ENCODE measurements at regions not wholly inside any gene's neighbourhood (a gene's known extent, or its start where the extent isn't known, plus 50 kb on each side); places are given as distances from the start of the nearest gene placed in this dataset.

- DNase-seq (ENCODE audit: missing footprints) (no peak), ATAC-seq (no peak)
- intact Hi-C loops (cut with DNase I), result no loop called here
Observed at GRCh38 chr18:2178036-2178435, 393.3 kb downstream of the METTL4 start.

DNA sequence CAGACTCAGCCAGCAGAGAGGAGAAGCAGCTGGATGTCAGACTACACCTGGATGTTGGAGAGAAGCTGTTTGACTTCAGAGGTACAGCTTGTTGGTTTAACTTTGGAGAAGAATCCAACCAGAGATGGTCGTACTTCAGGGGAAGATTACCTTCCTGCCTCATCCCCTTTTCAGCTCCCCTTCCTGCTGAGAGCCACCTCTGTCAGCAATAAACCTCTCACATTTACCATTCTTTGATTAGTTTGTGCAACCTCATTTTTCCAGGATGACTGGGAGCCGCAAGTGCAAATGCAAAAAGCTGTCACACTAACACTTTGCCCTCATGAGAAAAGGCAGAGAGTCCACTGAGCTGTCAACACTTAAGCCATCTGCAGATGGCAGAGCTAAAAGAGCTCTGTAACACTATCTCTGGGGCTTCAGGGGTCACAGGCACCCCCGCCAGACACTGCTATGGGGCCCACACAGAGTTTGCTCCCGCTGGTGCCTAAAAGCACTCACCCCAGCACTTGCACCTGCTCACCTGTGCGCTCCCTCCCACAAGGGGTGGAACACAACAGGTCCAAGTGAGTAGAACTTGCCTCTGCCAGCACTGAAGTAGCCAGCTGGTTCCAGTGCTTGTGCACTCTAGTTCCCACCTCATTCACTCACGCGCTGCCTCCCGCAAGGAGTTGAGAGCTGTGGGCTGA is 391.7 kb downstream of the METTL4 start:
- intact Hi-C loops (cut with DNase I), result no loop called here
- DNase-seq (ENCODE audit: missing footprints), result peak; percentile 66
- ATAC-seq, result no peak

GRCh38 chr18:2180586-2180985 is 390.7 kb downstream of the METTL4 start:
- intact Hi-C loops (cut with DNase I), result no loop called here
- no peak for ATAC-seq

DNA sequence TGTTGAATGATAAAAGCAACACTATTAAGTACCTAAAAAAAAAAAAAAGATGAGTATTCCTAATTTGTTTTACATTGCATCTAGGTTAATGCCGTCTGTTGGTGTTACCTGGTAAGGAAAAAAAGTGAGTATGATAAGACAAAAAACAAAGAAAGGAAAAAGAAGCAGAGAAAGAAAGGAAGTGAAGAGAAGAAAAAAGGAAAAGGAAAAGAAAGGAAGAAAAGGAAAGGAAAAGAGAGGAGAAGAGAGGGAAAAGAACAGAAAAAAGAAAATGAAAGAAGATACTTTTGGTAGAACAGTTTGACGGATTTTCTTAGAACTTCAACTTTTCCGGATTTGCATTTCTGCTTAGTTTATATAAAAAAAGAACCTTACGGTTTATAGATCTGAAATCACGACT is 387.9 kb downstream of the METTL4 start:
- intact Hi-C loops (cut with DNase I), result no loop called here
- ATAC-seq (no peak), DNase-seq (ENCODE audit: missing footprints) (no peak)

More at GRCh38 chr18:2180586-2180985, 390.7 kb downstream of the METTL4 start:
- DNase-seq (ENCODE audit: missing footprints), result no peak

GRCh38 chr18:2186967-2187366 is 384.3 kb downstream of the METTL4 start:
- intact Hi-C loops (cut with DNase I), result no loop called here
- no peak for ATAC-seq

GRCh38 chr18:2188258-2188657 is 383.0 kb downstream of the METTL4 start:
- DNase-seq (ENCODE audit: missing footprints) (no peak), ATAC-seq (no peak)
- intact Hi-C loops (cut with DNase I), result no loop called here

More at GRCh38 chr18:2186967-2187366, 384.3 kb downstream of the METTL4 start:
- DNase-seq (ENCODE audit: missing footprints), result no peak

DNA sequence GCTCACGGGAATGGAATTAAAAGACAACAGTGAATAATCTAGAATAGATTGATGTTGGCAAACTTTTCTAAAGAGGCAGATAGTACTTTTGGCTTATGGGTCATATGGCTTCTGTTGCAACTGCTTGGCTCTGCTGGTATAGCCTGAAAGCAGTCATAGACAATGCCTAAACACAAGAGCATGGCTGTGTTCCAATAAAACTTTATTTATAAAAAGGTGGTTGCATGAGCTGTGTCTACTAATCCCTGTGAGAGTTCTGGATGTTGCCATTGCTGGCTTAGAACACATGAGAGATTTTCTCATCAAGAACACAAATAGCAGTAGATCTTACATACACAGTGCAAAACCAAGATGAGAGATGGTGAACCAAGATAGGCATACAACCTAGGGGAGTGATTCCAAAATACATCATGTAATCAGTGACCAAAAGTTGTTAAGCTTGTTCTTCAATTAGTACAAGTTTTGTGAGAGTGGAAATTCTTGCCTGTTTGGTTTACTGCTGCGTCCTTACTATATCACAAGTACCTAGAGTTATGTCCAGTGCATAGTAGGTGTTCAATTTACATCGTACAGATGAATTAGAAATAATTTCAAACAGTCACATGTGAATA is 380.0 kb downstream of the METTL4 start:
- intact Hi-C loops (cut with DNase I), result no loop called here
- ATAC-seq, result no peak
- no peak for DNase-seq (ENCODE audit: missing footprints)

- DNase-seq (ENCODE audit: missing footprints) (no peak), ATAC-seq (no peak)
- intact Hi-C loops (cut with DNase I), result no loop called here
Observed at GRCh38 chr18:2192562-2192961, 378.7 kb downstream of the METTL4 start.

- no peak for DNase-seq (ENCODE audit: missing footprints)
- intact Hi-C loops (cut with DNase I), result no loop called here
- no peak for ATAC-seq
Observed at GRCh38 chr18:2197946-2198345, 373.4 kb downstream of the METTL4 start.

DNA sequence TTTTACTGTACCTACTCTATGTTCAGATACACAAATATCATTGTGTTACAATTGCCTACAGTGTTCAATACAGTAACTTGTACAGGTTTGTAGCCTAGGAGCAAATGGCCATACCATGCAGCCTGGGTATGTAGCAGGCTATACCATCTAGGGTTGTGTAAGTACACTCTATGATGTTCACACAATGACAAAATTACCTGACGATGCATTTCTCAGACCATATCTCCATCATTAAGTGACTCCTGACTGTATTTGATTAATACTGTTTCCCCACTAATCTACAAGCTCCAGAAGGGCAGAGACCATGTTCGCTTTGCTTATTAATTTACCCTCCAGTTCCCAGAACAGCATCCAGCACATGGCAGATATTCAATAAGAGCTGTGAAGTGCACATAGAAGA is 372.2 kb downstream of the METTL4 start:
- intact Hi-C loops (cut with DNase I), result no loop called here
- ATAC-seq (no peak), DNase-seq (ENCODE audit: missing footprints) (no peak)

DNA sequence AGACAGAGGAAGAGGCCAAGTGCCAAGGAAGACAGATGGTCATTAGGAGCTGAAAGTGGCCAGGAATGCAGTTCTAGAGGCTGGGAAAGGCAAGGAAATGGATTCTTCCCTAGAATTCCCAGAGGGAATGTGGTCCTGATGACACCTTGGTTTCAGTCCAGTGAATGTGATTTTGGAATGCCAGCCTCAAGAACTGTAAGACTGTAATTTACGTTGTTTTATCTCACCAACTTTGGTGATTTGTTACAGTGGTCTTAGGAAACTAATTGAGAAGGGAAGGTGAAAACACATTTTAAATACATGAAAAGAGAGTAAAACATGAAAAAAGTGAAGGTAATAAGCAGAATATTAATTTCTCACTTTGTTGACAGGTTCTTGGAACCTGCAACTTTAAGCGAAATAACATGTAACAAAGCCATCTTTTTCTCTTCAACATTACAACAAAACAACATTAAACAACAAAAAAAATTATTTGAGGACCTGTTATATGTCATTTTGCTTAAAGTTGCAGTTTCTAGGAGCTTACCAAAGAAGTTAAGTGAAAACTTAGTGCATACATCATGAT is 370.2 kb downstream of the METTL4 start:
- no peak for DNase-seq (ENCODE audit: missing footprints)
- no peak for ATAC-seq
- intact Hi-C loops (cut with DNase I), result no loop called here

DNA sequence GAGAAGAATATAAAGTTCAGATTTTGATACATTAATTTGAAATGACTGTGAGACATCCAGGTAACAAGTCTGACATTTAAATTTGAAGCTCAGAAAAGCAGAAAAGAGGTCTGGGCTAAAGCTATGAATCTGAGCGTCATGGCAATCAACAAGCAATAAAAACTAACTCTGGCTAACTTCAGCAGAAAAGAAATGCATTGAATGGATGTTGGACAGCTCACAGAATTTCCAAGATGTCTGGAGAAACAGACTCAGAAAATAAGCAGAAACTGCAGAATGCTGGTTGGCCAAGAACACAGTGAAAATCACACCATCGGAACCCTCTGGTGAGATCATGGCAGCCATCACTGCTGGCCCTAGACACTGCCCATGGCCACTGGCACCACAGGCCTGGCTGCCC is 366.6 kb downstream of the METTL4 start:
- intact Hi-C loops (cut with DNase I), result no loop called here
- ATAC-seq (no peak), DNase-seq (ENCODE audit: missing footprints) (no peak)

- ATAC-seq (no peak), DNase-seq (ENCODE audit: missing footprints) (no peak)
- intact Hi-C loops (cut with DNase I), result no loop called here
Observed at GRCh38 chr18:2207294-2207693, 364.0 kb downstream of the METTL4 start.

GRCh38 chr18:2212598-2213205 is 358.6 kb downstream of the METTL4 start:
- intact Hi-C loops (cut with DNase I), result no loop called here
- ATAC-seq (no peak), DNase-seq (ENCODE audit: missing footprints) (no peak)

- intact Hi-C loops (cut with DNase I), result no loop called here
- ATAC-seq (no peak), DNase-seq (ENCODE audit: missing footprints) (no peak)
Observed at GRCh38 chr18:2213905-2214304, 357.4 kb downstream of the METTL4 start.

DNA sequence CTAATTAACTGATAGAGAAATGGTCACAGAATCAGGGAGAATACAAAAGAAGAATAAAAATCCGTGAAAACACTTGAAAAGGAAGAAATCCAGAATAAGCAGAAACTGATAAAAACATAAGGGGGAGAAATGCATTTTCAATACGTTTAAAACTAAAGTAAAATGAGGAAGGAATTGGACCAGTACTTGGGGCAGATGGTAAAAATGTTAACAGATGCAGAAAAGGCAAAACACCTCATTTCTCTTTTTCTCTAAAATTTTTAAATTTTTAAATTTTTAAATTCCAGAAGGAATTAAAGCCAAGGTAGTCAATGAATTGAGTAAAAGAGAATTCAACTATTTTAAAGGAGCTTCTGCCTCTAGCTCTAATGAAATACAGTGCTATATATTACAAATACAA is 353.9 kb downstream of the METTL4 start:
- ATAC-seq (no peak), DNase-seq (ENCODE audit: missing footprints) (no peak)
- intact Hi-C loops (cut with DNase I), result no loop called here

DNA sequence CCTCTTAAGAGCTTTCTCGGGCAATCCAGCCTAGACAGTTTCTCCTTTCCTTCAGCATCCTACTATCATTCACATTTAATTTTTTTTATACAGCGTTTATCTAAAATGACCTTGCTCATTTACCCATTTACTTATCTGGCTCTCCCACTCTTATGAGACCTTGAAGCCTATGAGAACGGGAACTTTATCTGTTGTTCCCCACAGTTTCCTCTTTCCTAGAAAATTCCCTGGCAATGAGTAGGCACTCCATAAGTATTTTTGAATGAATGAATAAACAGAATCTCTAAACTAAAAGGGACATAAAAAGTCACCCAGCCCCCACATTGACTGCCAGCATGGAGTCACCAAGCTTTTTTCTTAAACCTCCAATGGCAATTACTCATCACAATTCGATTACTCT is 353.2 kb downstream of the METTL4 start:
- intact Hi-C loops (cut with DNase I), result no loop called here
- ATAC-seq (no peak), DNase-seq (ENCODE audit: missing footprints) (no peak)

DNA sequence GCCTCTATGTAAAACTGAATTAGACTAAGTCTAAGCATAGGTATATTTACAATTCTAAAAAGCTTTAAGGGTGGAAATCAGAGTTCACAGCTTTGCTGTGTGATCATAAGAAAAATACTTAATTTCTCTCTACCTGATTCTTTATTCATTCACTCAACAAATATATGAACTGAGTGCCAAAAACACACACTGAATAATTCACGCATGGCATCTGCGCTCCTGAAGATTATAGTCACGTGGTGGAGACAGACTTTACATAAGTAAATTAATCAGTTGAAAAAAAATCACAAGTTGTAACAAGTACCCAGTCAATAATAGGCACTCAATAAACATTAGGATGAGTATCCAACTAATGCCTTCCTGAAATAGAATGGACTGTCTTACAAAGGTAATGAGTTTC is 351.6 kb downstream of the METTL4 start:
- intact Hi-C loops (cut with DNase I), result loop anchor here (10.0 kb wide), 1 partner anchor 635 kb away; no protein-coding TSS in a partner anchor
- DNase-seq (ENCODE audit: missing footprints) (no peak), ATAC-seq (no peak)

DNA sequence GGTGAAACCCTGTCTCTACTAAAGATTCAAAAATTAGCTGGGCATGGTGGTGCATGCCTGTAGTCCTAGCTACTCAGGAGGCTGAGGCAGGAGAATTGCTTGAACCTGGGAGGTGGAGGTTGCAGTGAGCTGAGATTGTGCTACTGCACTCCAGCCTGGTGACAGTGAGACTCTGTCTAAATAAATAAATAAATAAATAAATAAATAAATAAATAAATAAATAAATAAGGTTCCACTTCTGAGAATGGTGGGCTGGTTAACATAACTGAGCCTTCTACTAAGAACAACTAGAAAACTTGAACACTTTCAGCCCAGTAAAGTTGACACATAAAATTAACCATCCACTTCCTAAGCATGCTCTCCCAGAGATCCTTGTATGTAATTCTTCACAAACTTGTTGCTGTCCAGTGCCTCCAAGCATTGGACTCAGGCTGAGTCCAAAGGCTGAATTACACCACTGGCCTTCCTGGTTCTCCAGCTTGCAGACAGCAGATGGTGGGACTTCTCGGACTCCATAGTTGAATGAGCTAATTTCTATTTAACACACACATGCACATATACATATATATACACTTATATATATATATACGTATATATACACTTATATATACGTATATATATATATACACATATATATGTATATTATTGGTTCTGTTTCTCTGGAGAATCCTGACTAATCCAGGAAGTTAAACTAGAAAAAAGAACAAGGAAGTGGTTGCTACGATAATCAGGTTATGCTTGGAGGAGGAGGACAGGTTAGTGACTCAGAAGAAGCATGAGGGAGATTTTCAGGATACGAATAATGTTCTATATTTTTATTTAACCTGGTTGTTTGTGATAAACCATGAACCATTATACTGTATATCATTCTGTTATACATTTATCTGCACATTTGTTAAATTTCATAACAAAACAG is 348.8 kb downstream of the METTL4 start:
- intact Hi-C loops (cut with DNase I), result loop anchor here (10.0 kb wide), 1 partner anchor 638 kb away; no protein-coding TSS in a partner anchor
- DNase-seq (ENCODE audit: missing footprints), result no peak
- no peak for ATAC-seq
